ENCODE measurements at regions not wholly inside any gene's neighbourhood (a gene's known extent, or its start where the extent isn't known, plus 50 kb on each side); places are given as distances from the start of the nearest gene placed in this dataset.

- no peak for TF ChIP-seq CTCF (IDR thresholded peaks at IDR 0.05; ENCODE audit: low read length)
- TF ChIP-seq EZH2 (optimal IDR thresholded peaks at IDR 0.05; ENCODE audit: low read depth, low read length) = no peak
- no peak for TF ChIP-seq EZH2phosphoT487 (IDR thresholded peaks at IDR 0.05; ENCODE audit: low read length)
Measured at GRCh38 chr2:52210611-52211010, 1178.7 kb upstream of the NRXN1 start.
